Sciatic nerve (tissue), 2 donors: ENCODE measurements at regions not wholly inside any gene's neighbourhood (a gene's known extent, or its start where the extent isn't known, plus 50 kb on each side); places are given as distances from the start of the nearest gene placed in this dataset.
A peak's percentile ranks its signal among the peaks of the same experiment; 100 is the strongest.

ENCODE experiments used
- ATAC-seq: fragments of 200-7000 bp; cut with Tn5 transposase; one replicate; pipeline ENCODE4 v1.9.1; 2020; ENCODE audit warnings: mild to moderate bottlenecking, moderate library complexity
- DNase-seq: peaks from one replicate; pipeline ENCODE4 v3.0.0-alpha.2; 2020; ENCODE audit warnings: low spot score
- intact Hi-C: fragments of 100-400 bp; cut with DNase I; formaldehyde crosslinking; loops from one replicate; pipeline ENCODE4 v1.14.2; 2022
- donor health status: DM: no; HTN: no; CAD: no.
- donor health status: DM: no; HTN: no; CAD: no.

GRCh38 chr1:177753655-177754054 lies 216.2 kb downstream of the SEC16B start:
- ATAC-seq = no peak
- intact Hi-C loops = no loop called here

GRCh38 chr1:177748080-177748801 lies 221.6 kb downstream of the SEC16B start:
- intact Hi-C loops = no loop called here
- no peak for ATAC-seq
- DNase-seq = no peak

More at GRCh38 chr1:177753655-177754054, 216.2 kb downstream of the SEC16B start:
- DNase-seq = no peak

GRCh38 chr1:177746155-177746554 lies 223.7 kb downstream of the SEC16B start:
- intact Hi-C loops = no loop called here
- ATAC-seq = no peak
- DNase-seq = no peak

- no peak for ATAC-seq
- intact Hi-C loops = no loop called here
- no peak for DNase-seq
These were observed 225.0 kb downstream of the SEC16B start for GRCh38 chr1:177744906-177745305.

GRCh38 chr1:177741476-177741875 lies 228.4 kb downstream of the SEC16B start:
- intact Hi-C loops = no loop called here
- peak; percentile 38 for ATAC-seq
- DNase-seq = no peak

- intact Hi-C loops = no loop called here
- DNase-seq (no peak), ATAC-seq (no peak)
These were observed 230.1 kb downstream of the SEC16B start for GRCh38 chr1:177739780-177740179.

GRCh38 chr1:177737456-177737855 lies 232.4 kb downstream of the SEC16B start:
- intact Hi-C loops = no loop called here
- ATAC-seq (no peak), DNase-seq (no peak)

- intact Hi-C loops = no loop called here
- DNase-seq (no peak), ATAC-seq (no peak)
These were observed 237.7 kb downstream of the SEC16B start for GRCh38 chr1:177732178-177732577.

GRCh38 chr1:177729646-177730045 lies 240.2 kb downstream of the SEC16B start:
- ATAC-seq = no peak
- intact Hi-C loops = no loop called here

GRCh38 chr1:177723533-177723932 lies 246.3 kb downstream of the SEC16B start:
- no peak for DNase-seq
- intact Hi-C loops = no loop called here
- ATAC-seq = no peak

More at GRCh38 chr1:177729646-177730045, 240.2 kb downstream of the SEC16B start:
- no peak for DNase-seq

GRCh38 chr1:177710696-177711620 lies 258.9 kb downstream of the SEC16B start:
- DNase-seq (no peak), ATAC-seq (no peak)
- intact Hi-C loops = no loop called here

- DNase-seq (no peak), ATAC-seq (no peak)
- intact Hi-C loops = loop anchor here (5.0 kb wide), 1 partner anchor 251 kb away; no protein-coding TSS in a partner anchor
These were observed 261.5 kb downstream of the SEC16B start for GRCh38 chr1:177708406-177708805.

- DNase-seq = no peak
- ATAC-seq = no peak
- intact Hi-C loops = loop anchor here (5.0 kb wide), 1 partner anchor 250 kb away; no protein-coding TSS in a partner anchor
These were observed 262.9 kb downstream of the SEC16B start for GRCh38 chr1:177706977-177707376.

GRCh38 chr1:177705839-177706238 lies 264.0 kb downstream of the SEC16B start:
- intact Hi-C loops = loop anchor here (5.0 kb wide), 1 partner anchor 249 kb away; no protein-coding TSS in a partner anchor
- no peak for ATAC-seq
- no peak for DNase-seq

- DNase-seq (no peak), ATAC-seq (no peak)
- intact Hi-C loops = no loop called here
These were observed 265.9 kb downstream of the SEC16B start for GRCh38 chr1:177703888-177704446.

- DNase-seq (no peak), ATAC-seq (no peak)
- intact Hi-C loops = no loop called here
These were observed 268.1 kb downstream of the SEC16B start for GRCh38 chr1:177701654-177702353.

GRCh38 chr1:177700856-177701255 lies 269.0 kb downstream of the SEC16B start:
- no peak for ATAC-seq
- intact Hi-C loops = no loop called here
- no peak for DNase-seq

- ATAC-seq (no peak), DNase-seq (no peak)
- intact Hi-C loops = no loop called here
These were observed 278.9 kb downstream of the SEC16B start for GRCh38 chr1:177690996-177691395.

- DNase-seq = no peak
- intact Hi-C loops = no loop called here
- no peak for ATAC-seq
These were observed 282.3 kb downstream of the SEC16B start for GRCh38 chr1:177687544-177687943.
